A673 (cell line): ENCODE measurements at regions not wholly inside any gene's neighbourhood (a gene's known extent, or its start where the extent isn't known, plus 50 kb on each side); places are given as distances from the start of the nearest gene placed in this dataset.

Experiments
- CTCF ChIP-seq: fragments of 300-800, 200-600 bp; sonication (generic); conservative IDR thresholded peaks from 2 replicates; pipeline ENCODE4 v1.5.1; 2017; ENCODE audit warnings: low read depth, mild to moderate bottlenecking, antibody characterized with exemption, low read length, moderate library complexity, mixed read lengths
- EZH2 ChIP-seq: fragments of 200-600 bp; sonication (generic); IDR thresholded peaks from 2 replicates; pipeline ENCODE4 v1.6.1; 2017; ENCODE audit warnings: borderline replicate concordance, low read depth, mild to moderate bottlenecking, mixed read lengths, antibody characterized with exemption, low read length; ENCODE audit not compliant: poor library complexity, severe bottlenecking

GRCh38 chr11:115958089-115959000 lies 454.1 kb upstream of the CADM1 start:
- TF ChIP-seq CTCF (no peak), EZH2 (no peak)
